NCI-H1092 (cell line): ENCODE measurements at regions not wholly inside any gene's neighbourhood (a gene's known extent, or its start where the extent isn't known, plus 50 kb on each side); places are given as distances from the start of the nearest gene placed in this dataset.

ENCODE experiments used
- DNase-seq: peaks from one replicate; lab custom pipeline; 2025; lab: John Stamatoyannopoulos, UW

- no peak for DNase-seq
Observed at GRCh38 chr10:110355141-110355831, 50.6 kb upstream of the SMNDC1 start.

GRCh38 chr10:110355922-110356627, 51.4 kb upstream of the SMNDC1 start:
- no peak for DNase-seq

DNA sequence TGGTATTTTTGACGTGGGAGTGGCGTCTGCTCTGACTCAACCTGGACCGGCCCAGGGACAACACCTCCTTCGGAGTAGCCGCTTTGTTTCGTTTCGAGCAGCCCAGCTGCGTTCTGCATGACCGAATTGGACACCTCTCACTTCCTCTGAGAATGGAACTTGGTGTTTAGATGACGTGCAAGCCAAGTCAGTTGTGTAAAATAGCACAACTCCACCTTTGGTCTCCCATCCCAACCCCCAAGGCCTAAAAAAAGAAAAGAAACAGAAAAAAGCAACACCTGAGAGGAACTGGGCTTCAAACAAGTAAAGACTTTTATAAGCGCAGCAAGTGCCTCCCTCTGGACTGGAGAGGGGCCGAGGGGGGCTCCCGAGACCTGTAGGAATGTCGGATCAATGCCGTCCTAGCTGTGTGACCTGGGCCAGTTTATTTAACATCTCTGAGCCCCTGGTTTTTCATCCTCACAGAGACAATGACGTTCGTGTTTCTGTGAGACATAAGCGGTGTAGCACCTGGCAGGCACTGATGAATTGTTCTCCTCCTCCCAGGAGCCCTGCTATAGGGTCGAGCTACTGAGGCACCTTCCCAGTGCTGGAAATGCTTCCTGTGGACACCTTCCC, 52.0 kb upstream of the SMNDC1 start:
- no peak for DNase-seq

GRCh38 chr10:110357252-110357780, 52.6 kb upstream of the SMNDC1 start:
- no peak for DNase-seq

DNA sequence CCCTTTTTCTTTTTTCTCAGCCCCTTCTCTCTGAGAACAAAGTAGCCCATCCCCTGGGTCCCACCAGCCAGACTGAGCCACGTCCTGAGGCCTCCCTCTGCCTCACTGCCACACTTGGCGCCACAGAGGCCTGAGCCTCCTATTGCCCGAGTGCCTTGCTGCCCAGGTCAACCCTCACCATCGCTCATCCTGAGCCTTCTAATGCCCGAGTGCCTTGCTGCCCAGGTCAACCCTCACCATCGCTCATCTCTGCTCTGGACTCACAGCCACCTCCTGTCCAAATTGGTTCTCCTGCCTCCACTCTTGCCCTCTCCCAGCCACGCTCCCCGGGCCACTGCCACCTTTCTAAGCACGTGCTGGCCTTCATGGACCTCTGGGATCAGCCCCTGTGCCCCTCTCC, 53.2 kb upstream of the SMNDC1 start:
- DNase-seq: no peak

- DNase-seq: no peak
Observed at GRCh38 chr10:110358278-110358677, 53.6 kb upstream of the SMNDC1 start.

- DNase-seq: no peak
Observed at GRCh38 chr10:110358869-110359629, 54.3 kb upstream of the SMNDC1 start.

DNA sequence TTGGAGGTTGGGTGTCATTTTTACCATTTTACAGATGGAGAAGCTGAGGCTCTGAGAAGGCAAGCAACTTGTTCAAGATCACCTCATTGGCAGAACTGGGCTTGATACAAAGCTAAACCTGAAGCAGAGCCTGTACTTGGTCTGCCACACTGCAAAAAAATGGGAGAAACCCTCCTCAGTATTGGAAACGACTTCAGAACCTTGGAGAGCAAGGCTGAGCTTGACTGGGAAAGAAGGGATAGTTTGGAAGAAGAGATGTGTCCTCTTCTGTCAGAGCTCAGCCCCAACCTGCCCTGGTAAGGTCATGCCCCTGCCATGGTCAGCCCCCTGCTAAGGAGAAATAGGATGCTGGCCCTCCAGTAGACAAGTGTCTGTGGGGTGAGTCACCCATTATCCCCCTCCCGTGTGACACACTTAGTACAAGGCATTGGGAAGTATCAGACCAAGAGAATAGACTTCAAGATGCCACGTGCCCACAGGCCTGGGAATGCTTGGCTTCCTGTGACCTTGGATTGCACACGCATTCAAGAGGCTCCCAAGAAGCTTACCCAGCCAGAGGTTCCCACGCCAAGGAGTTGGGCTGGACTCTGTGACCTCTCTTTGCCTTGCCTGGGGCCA, 56.2 kb upstream of the SMNDC1 start:
- DNase-seq: no peak

DNA sequence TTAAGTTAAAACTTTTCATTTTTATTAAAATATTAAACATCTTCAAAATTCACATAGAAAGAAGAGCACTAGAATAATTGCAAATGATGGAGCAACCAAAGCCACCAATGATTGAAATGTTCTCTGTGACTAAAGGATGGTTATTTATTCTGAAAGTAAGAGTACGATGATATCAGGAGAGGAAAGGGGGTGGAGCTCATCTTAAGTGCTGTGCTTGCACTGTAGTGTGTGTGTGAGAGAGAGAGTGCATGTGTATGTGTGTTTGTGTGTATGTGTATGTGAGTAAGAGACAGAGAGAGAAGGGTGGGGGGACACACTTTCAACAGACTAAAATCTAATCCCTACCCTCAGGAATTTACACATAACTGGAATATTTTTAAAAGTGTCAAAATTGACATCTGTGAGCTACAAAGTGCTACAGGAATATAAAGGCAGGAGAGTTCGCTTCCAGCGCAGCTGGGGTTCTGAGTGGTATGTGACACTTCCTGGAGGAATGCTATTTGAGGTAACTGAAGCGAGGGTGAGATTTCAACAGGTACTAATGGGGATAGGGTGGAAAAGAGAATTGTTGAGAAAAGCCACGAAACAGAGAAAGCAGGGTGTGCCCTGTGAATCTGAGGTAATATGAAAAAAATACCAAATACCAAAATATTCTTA, 57.2 kb upstream of the SMNDC1 start:
- no peak for DNase-seq

GRCh38 chr10:110363572-110364411, 59.1 kb upstream of the SMNDC1 start:
- DNase-seq: no peak

DNA sequence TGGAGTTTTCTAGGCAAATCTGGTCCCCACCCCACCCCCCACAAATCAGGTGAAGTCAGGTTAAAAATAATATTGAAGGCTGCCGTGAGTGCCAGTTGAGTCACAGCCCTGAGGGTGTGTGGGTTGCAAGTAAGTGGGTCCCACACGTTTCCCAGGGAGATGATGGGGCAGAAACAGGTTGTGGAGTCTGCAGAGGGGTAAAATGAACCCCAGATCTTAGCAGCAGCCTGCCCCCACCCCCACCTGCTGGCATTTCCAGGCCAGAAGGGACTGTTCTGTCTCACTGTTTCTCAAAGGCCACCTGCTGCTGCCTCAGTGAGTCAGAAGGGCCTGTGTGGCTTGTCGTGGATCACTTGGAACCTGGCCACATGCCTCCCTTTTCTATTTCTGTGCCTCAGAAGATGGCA, 59.8 kb upstream of the SMNDC1 start:
- DNase-seq: no peak

DNA sequence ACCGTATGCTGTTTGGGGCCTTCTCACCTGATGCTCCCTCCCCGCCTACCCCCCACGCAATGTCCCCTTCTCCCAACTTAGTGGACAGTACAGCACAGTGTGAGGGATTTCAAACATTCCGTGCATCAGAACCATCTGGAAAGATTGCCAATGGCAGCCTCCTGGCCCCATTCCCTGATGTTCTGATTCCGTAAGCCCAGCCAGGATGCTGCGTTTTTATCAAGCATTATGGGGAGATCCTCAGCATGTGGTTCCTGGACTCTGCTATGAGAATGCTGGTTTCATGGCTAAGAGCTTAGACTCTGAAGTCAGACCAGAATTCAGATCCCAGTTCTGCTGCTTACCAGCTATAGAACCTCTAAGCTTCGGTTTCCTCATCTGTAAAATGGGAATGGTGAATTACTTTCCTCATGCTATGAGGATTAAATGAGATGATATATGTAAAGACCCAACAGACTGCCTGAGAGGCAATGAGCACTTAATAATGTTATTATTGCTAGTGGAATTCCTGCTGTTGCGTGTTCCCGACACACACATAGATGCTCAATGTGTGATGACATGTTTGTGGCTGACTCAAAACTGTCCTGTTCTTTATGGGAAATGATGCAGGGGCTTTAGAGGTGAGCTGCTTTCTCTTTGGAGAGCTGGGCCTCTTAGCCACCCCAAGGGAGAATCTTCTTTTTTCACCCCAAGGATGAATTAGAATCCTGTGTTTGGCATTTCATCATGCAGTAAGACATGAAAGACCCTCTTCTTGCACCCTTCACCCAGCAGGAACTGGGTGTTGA, 60.8 kb upstream of the SMNDC1 start:
- no peak for DNase-seq

DNA sequence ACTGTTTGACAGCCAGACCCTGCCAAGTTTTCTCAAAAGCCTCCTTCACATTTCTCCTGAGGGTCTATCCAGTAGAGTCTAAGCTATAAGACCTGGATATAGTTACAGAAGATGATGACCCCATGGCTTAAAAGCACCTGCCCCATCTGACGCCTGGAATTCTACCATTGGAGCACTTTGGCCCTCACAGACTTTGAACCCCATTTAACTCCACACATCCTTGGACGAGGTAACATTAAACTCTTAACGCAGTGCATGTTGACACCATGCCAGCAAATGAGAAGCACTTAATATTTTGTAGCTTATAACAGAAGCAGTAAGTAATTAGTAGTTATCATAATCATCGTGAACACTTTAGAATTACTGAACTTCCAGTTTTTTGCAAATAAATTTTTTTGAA, 61.9 kb upstream of the SMNDC1 start:
- DNase-seq: no peak

- no peak for DNase-seq
Observed at GRCh38 chr10:110368002-110368401, 63.3 kb upstream of the SMNDC1 start.

DNA sequence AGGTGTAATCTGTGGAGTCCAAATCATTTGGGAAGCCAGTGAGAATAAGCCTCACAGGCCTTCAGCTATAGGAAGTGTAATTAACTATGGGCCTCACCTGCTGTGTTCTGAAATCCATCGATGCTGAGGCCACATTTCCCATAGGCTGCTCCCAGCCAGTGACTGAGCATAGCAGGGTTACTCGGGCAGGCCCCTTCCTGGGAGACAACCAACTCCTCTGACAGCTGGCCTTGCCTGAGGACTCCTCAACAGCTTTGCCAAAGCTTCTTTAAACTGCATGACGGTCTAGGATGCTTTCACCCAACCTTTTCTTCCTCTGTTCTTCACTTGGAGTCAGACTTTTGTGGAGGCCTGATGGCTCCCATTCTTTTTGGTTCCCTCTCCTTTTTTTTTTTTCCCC, 63.8 kb upstream of the SMNDC1 start:
- no peak for DNase-seq

DNA sequence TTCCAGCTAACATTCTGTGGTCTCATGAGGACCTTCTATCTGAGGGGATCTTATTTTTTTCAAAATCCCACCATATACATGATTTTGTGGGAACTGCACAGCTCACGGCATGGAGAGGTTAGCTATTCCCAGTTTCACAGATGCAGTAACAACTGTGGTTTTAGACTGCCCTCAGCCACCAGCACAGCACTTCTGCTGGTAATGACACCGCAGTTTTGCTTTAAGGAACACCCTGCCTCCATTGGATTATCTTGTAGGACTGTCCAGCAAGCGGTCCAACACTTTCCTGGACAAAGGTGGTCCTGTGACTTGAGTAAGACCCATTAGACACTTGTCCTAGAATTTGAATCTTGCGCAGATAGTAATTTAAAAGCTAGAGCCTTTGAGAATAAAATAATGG, 65.3 kb upstream of the SMNDC1 start:
- DNase-seq: no peak

DNA sequence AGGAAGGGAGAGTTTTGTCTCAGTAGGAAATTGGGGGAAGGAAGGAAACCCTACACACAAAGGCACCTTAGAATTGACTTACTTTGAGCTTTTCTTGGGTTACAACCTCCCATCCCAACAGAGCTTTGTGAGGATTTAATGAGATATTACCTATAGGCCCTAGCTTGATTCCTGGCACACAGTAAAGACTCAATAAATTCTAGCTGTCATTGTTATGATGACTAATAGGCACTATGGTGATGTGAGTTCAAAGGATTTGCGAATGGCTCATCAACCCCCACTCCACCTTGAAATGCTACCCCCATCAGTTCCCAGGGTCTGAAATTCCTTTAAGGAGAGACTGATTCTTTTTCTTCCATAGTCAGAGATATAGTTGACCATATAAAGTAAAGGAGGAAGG, 67.9 kb upstream of the SMNDC1 start:
- no peak for DNase-seq

DNA sequence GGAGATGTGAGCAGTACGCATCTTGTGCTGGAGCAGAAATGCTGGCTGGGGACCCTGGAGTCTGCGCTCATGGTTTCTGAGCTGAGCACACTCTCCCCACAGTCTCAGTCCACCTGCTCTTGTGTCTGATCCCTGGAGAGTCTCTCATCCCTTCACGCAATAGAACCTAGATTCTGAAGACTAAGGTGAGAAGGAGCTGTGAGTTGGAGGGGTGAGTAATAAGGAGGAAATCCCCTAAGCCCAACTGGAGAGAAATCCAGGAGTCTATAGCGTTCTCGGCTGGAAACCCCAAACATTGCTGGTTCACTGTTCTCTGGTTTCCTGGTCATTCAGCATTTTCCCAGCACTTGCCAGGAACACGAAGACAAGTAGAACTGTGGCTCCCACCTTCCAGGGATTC, 68.3 kb upstream of the SMNDC1 start:
- DNase-seq: no peak

GRCh38 chr10:110373857-110374654, 69.3 kb upstream of the SMNDC1 start:
- DNase-seq: no peak
